OCI-LY3 (cell line): ENCODE measurements at regions not wholly inside any gene's neighbourhood (a gene's known extent, or its start where the extent isn't known, plus 50 kb on each side); places are given as distances from the start of the nearest gene placed in this dataset.

Source experiments
- H2AFZ ChIP-seq: fragments of 200-600, 300-600 bp; shearing (Covaris generic); 2 replicates; pipeline ENCODE4 v1.6.0; 2014; ENCODE audit warnings: antibody characterized with exemption, low read depth, low read length
- H3K27ac ChIP-seq: fragments of 200-600, 300-600 bp; sonication (generic); 2 replicates; pipeline ENCODE4 v1.5.1; 2014; ENCODE audit warnings: mild to moderate bottlenecking, low read length, moderate library complexity, mixed read lengths
- H3K27me3 ChIP-seq: fragments of 200-600, 300-600 bp; sonication (generic); 2 replicates; pipeline ENCODE4 v1.6.1; 2014; ENCODE audit warnings: low read depth, low read length, mixed read lengths
- H3K36me3 ChIP-seq: fragments of 200-600, 300-600 bp; sonication (generic); replicated peaks from 2 replicates; pipeline ENCODE3; 2014; ENCODE audit warnings: low read depth, low read length, mixed read lengths
- H3K4me1 ChIP-seq: fragments of 300-600, 200-600 bp; sonication (generic); 2 replicates; pipeline ENCODE4 v1.6.1; 2014; ENCODE audit warnings: low read length, mixed read lengths
- H3K4me2 ChIP-seq: fragments of 200-600, 300-600 bp; sonication (generic); 2 replicates; pipeline ENCODE4 v1.6.1; 2014; ENCODE audit warnings: low read length, mixed read lengths
- H3K4me3 ChIP-seq: fragments of 300-600, 200-600 bp; sonication (generic); 2 replicates; pipeline ENCODE4 v1.5.1; 2014; ENCODE audit warnings: antibody characterized with exemption, mild to moderate bottlenecking, low read length, moderate library complexity
- H3K79me2 ChIP-seq: fragments of 300-600, 200-600 bp; shearing (Covaris generic); 2 replicates; pipeline ENCODE4 v1.6.1; 2014; ENCODE audit warnings: mild to moderate bottlenecking, low read length, mixed read lengths
- H3K9ac ChIP-seq: fragments of 300-600, 200-600 bp; shearing (Covaris generic); 2 replicates; pipeline ENCODE4 v1.6.0; 2014; ENCODE audit warnings: mild to moderate bottlenecking, low read length, moderate library complexity
- H3K9me3 ChIP-seq: fragments of 200-600, 300-600 bp; shearing (Covaris generic); 2 replicates; pipeline ENCODE4 v1.6.1; 2014; ENCODE audit warnings: low read length, mixed read lengths; ENCODE audit not compliant: insufficient read depth
- H4K20me1 ChIP-seq: fragments of 200-600, 300-600 bp; sonication (generic); 2 replicates; pipeline ENCODE4 v1.6.1; 2016; ENCODE audit warnings: low read length, mixed read lengths; ENCODE audit not compliant: insufficient read depth
- CTCF ChIP-seq: fragments of 200-600, 300-600 bp; sonication (generic); IDR thresholded peaks from 2 replicates; pipeline ENCODE4 v1.5.1; 2014; ENCODE audit warnings: antibody characterized with exemption, low read length, low read depth
- EZH2phosphoT487 ChIP-seq: fragments of 200-600 bp; shearing (Covaris generic); IDR thresholded peaks from 2 replicates; pipeline ENCODE4 v1.6.1; 2018; ENCODE audit warnings: antibody characterized with exemption, mixed run types, low read depth

DNA sequence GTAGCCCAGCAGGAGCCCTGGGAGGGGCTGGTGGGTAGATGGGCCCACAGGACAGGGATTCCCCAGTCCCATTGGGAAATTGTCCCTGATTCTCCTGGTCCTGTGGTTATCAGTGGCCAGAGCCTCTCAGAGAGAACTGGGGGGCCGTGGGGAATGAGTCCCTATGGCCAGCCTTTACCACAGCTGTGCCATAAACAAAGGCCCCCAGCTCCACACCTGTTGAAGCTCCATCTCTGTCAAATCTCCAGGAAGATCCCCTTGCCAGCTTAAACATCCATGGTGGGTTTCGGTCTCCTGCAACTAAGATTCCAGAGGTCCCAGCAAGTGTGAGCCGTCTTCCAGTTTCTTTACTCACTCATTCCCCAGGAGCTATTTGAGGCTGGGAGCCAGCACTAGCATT is 897.1 kb downstream of the LRRTM4 start:
- Histone ChIP-seq H3K4me1 (no peaks in the 10 kb centered on the region), H4K20me1 (no peaks in the 10 kb centered on the region), H3K27me3 (no peaks in the 10 kb centered on the region), H3K4me2 (no peak overlapping the region), H3K4me3 (no peak overlapping the region), H3K9me3 (no peaks in the 10 kb centered on the region), H3K36me3 (no peaks in the 10 kb centered on the region), H3K27ac (no peak overlapping the region), H2AFZ (no peak overlapping the region), H3K9ac (no peak overlapping the region), H3K79me2 (no peaks in the 10 kb centered on the region)
- TF ChIP-seq EZH2phosphoT487 (no peak), CTCF (no peak)

- no peaks in the 10 kb centered on the region for H3K9me3 ChIP-seq
- H3K4me3 ChIP-seq = no peak overlapping the region
- H3K79me2 ChIP-seq = no peaks in the 10 kb centered on the region
- no peaks in the 10 kb centered on the region for H3K36me3 ChIP-seq
- H3K27me3 ChIP-seq = no peaks in the 10 kb centered on the region
- TF ChIP-seq EZH2phosphoT487 = no peak
- no peak for TF ChIP-seq CTCF
- H3K4me2 ChIP-seq = no peak overlapping the region
- no peaks in the 10 kb centered on the region for H3K4me1 ChIP-seq
- H4K20me1 ChIP-seq = no peaks in the 10 kb centered on the region
- H3K9ac ChIP-seq = no peak overlapping the region
- no peak overlapping the region for H3K27ac ChIP-seq
- H2AFZ ChIP-seq = no peak overlapping the region
Measured at GRCh38 chr2:76613330-76613729, 902.6 kb upstream of the GCFC2 start.

- Histone ChIP-seq H3K4me2 (no peak overlapping the region), H3K9me3 (no peaks in the 10 kb centered on the region), H3K9ac (no peak overlapping the region), H3K4me3 (no peak overlapping the region), H3K27me3 (no peaks in the 10 kb centered on the region), H3K79me2 (no peaks in the 10 kb centered on the region), H3K4me1 (no peaks in the 10 kb centered on the region), H3K27ac (no peak overlapping the region), H3K36me3 (no peaks in the 10 kb centered on the region), H2AFZ (peak overlapping the region; percentile 39; the same call in 1 of the 2 replicates), H4K20me1 (no peaks in the 10 kb centered on the region)
- TF ChIP-seq EZH2phosphoT487 (no peak), CTCF (no peak)
Measured at GRCh38 chr2:76612764-76613163, 902.0 kb upstream of the GCFC2 start.

- H3K27ac ChIP-seq = no peak overlapping the region
Measured at GRCh38 chr2:76610451-76610850, 899.7 kb upstream of the GCFC2 start.

More at GRCh38 chr2:76610451-76610850, 899.7 kb upstream of the GCFC2 start:
- no peak for TF ChIP-seq CTCF
- no peak for TF ChIP-seq EZH2phosphoT487
- H3K27me3 ChIP-seq = no peaks in the 10 kb centered on the region
- no peaks in the 10 kb centered on the region for H3K36me3 ChIP-seq
- no peaks in the 10 kb centered on the region for H3K79me2 ChIP-seq
- H3K9me3 ChIP-seq = no peaks in the 10 kb centered on the region
- no peaks in the 10 kb centered on the region for H4K20me1 ChIP-seq
- H2AFZ ChIP-seq = no peak overlapping the region
- H3K4me3 ChIP-seq = no peak overlapping the region
- no peaks in the 10 kb centered on the region for H3K4me1 ChIP-seq
- H3K9ac ChIP-seq = no peak overlapping the region
- H3K4me2 ChIP-seq = no peak overlapping the region
